ENCODE measurements at regions not wholly inside any gene's neighbourhood (a gene's known extent, or its start where the extent isn't known, plus 50 kb on each side); places are given as distances from the start of the nearest gene placed in this dataset.

- H3K4me3 Mint-ChIP-seq, result no peak overlapping the region
- WGBS (ENCODE audit: insufficient coverage), result 94% methylated on average over 34 of the region's 38 CpGs
- Histone ChIP-seq H3K27ac (ENCODE audit: low read depth in 1 of 2, low read length in 2 of 2) (no peak overlapping the region), H3K36me3 (replicated peaks in 1 of 2; ENCODE audit: control insufficient read depth in 1 of 2, insufficient read depth in 2 of 2, low read length in 2 of 2) (no peaks in the 10 kb centered on the region), H3K4me3 (replicated peaks in 1 of 3; ENCODE audit: low read depth in 2 of 3, low read length in 3 of 3) (no peak overlapping the region), H3K9ac (ENCODE audit: insufficient read depth, low read length, poor library complexity, severe bottlenecking) (no peak overlapping the region), H3K9me3 (replicated peaks in 1 of 2; ENCODE audit: control insufficient read depth in 1 of 2, insufficient read depth in 1 of 2, low read length in 2 of 2) (no peaks in the 10 kb centered on the region), H3K4me2 (replicated peaks; ENCODE audit: extremely low read depth, low read length, poor library complexity, severe bottlenecking) (no peak overlapping the region), H3K4me1 (ENCODE audit: control insufficient read depth in 1 of 2, insufficient read depth in 2 of 2, low read length in 2 of 2) (no peaks in the 10 kb centered on the region), H2AFZ (ENCODE audit: insufficient read depth, low read depth, low read length, poor library complexity, severe bottlenecking) (no peak overlapping the region), H3K27me3 (ENCODE audit: control insufficient read depth in 2 of 2, insufficient read depth in 2 of 2, low read length in 2 of 2) (no peaks in the 10 kb centered on the region), H4K20me1 (ENCODE audit: insufficient read depth, low read length) (no peaks in the 10 kb centered on the region), H3K79me2 (ENCODE audit: insufficient read depth, low read length) (no peaks in the 10 kb centered on the region)
- H3K27ac Mint-ChIP-seq, result no peak overlapping the region
- H3K36me3 Mint-ChIP-seq, result no peaks in the 10 kb centered on the region
- intact Hi-C loops (cut with micrococcal nuclease), result no loop called here
- peaks cover 0 to 3% (median 0%) of the 10 kb centered on the region in 7 donors for H3K9me3 Mint-ChIP-seq
- no peak for DNase-seq
- peaks cover 0 to 2% (median 2%) of the 10 kb centered on the region in 3 donors for H3K27me3 Mint-ChIP-seq (ENCODE audit: low read depth in 3 of 3)
- TF ChIP-seq, protein P1, sequence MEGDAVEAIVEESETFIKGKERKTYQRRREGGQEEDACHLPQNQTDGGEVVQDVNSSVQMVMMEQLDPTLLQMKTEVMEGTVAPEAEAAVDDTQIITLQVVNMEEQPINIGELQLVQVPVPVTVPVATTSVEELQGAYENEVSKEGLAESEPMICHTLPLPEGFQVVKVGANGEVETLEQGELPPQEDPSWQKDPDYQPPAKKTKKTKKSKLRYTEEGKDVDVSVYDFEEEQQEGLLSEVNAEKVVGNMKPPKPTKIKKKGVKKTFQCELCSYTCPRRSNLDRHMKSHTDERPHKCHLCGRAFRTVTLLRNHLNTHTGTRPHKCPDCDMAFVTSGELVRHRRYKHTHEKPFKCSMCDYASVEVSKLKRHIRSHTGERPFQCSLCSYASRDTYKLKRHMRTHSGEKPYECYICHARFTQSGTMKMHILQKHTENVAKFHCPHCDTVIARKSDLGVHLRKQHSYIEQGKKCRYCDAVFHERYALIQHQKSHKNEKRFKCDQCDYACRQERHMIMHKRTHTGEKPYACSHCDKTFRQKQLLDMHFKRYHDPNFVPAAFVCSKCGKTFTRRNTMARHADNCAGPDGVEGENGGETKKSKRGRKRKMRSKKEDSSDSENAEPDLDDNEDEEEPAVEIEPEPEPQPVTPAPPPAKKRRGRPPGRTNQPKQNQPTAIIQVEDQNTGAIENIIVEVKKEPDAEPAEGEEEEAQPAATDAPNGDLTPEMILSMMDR (IDR thresholded peaks at IDR 0.05), result no peak
- H3K4me1 Mint-ChIP-seq, result no peaks in the 10 kb centered on the region
Observed at GRCh38 chr19:5245631-5246553, 94.7 kb downstream of the PTPRS start.

DNA sequence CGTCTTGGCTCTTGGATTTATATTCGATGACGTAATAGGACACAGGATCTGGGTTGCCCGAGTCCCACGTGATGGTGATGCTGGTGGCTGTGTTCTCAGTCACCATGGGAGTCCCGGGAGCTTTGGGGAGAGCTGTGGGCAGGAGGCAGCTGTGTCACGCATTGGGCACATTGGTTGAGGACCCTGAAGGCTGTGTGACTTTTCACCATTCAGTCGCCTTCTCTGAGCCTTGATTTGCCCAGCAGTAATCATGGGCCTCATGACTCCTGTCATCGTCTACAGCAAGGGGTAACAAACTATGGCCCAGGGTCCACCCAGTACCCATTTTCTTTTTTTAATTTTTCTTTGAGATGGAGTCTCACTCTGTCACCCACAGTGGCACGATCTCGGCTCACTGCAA, 96.3 kb downstream of the PTPRS start:
- 92% methylated on average over 11 of the region's 11 CpGs for WGBS (ENCODE audit: insufficient coverage)
- H3K27ac Mint-ChIP-seq, result no peak overlapping the region

More for the DNA sequence above, 96.3 kb downstream of the PTPRS start:
- no peak overlapping the region for H3K4me3 ChIP-seq (replicated peaks in 1 of 3; ENCODE audit: low read depth in 2 of 3, low read length in 3 of 3)
- Mint-ChIP-seq H3K4me1 (no peaks in the 10 kb centered on the region), H3K36me3 (no peaks in the 10 kb centered on the region), H3K27me3 (ENCODE audit: low read depth in 3 of 3) (peaks cover 2 to 4% (median 2%) of the 10 kb centered on the region in 3 donors), H3K9me3 (peaks cover 0 to 3% (median 0%) of the 10 kb centered on the region in 7 donors), H3K4me3 (no peak overlapping the region)
- no peaks in the 10 kb centered on the region for H3K4me1 ChIP-seq (ENCODE audit: control insufficient read depth in 1 of 2, insufficient read depth in 2 of 2, low read length in 2 of 2)
- no peaks in the 10 kb centered on the region for H3K36me3 ChIP-seq (replicated peaks in 1 of 2; ENCODE audit: control insufficient read depth in 1 of 2, insufficient read depth in 2 of 2, low read length in 2 of 2)
- no peak for DNase-seq
- TF ChIP-seq, protein P1 (IDR thresholded peaks at IDR 0.05), result no peak
- H3K27ac ChIP-seq (ENCODE audit: low read depth in 1 of 2, low read length in 2 of 2), result no peak overlapping the region
- no peaks in the 10 kb centered on the region for H3K9me3 ChIP-seq (replicated peaks in 1 of 2; ENCODE audit: control insufficient read depth in 1 of 2, insufficient read depth in 1 of 2, low read length in 2 of 2)
- H3K9ac ChIP-seq (ENCODE audit: insufficient read depth, low read length, poor library complexity, severe bottlenecking), result no peak overlapping the region
- H4K20me1 ChIP-seq (ENCODE audit: insufficient read depth, low read length), result no peaks in the 10 kb centered on the region
- no peaks in the 10 kb centered on the region for H3K27me3 ChIP-seq (ENCODE audit: control insufficient read depth in 2 of 2, insufficient read depth in 2 of 2, low read length in 2 of 2)
- intact Hi-C loops (cut with micrococcal nuclease), result no loop called here
- no peak overlapping the region for H2AFZ ChIP-seq (ENCODE audit: insufficient read depth, low read depth, low read length, poor library complexity, severe bottlenecking)
- H3K79me2 ChIP-seq (ENCODE audit: insufficient read depth, low read length), result no peaks in the 10 kb centered on the region
- no peak overlapping the region for H3K4me2 ChIP-seq (replicated peaks; ENCODE audit: extremely low read depth, low read length, poor library complexity, severe bottlenecking)

All from CD14-positive monocyte (primary cell).